Inflammatory macrophage treated with lipopolysaccharide for 1 hour (primary cell): ENCODE measurements at regions not wholly inside any gene's neighbourhood (a gene's known extent, or its start where the extent isn't known, plus 50 kb on each side); places are given as distances from the start of the nearest gene placed in this dataset.
"Not testable (repeated sequence)": the region's sequence is repeated elsewhere in the genome, so short reads cannot be mapped to it uniquely, and the experiment has no call there.

Experiments
- DNase-seq, 2 donors: peaks; one replicate each; pipeline ENCODE4 v3.0.0-alpha.2; 2020 to 2022

GRCh38 chr16:59941594-59941993, 1207.5 kb upstream of the GOT2 start:
- no peak for DNase-seq

- no peak for DNase-seq
Observed at GRCh38 chr16:59920054-59920453, 1185.9 kb upstream of the GOT2 start.

- DNase-seq = no peak
Observed at GRCh38 chr16:59913666-59914065, 1179.5 kb upstream of the GOT2 start.

GRCh38 chr16:59909262-59909661, 1175.1 kb upstream of the GOT2 start:
- DNase-seq = no peak

- DNase-seq = no peak
Observed at GRCh38 chr16:59907611-59908010, 1173.5 kb upstream of the GOT2 start.

- no peak for DNase-seq
Observed at GRCh38 chr16:59905606-59906005, 1171.5 kb upstream of the GOT2 start.

- DNase-seq = no peak
Observed at GRCh38 chr16:59905131-59905530, 1171.0 kb upstream of the GOT2 start.

GRCh38 chr16:59899940-59900339, 1165.8 kb upstream of the GOT2 start:
- peak in 1 of 2 donors; percentile 12 for DNase-seq

GRCh38 chr16:59892376-59892775, 1158.3 kb upstream of the GOT2 start:
- no peak for DNase-seq

- DNase-seq = no peak
Observed at GRCh38 chr16:59887856-59888255, 1153.7 kb upstream of the GOT2 start.

- DNase-seq = peak; percentile 6 to 10
Observed at GRCh38 chr16:59886021-59886420, 1151.9 kb upstream of the GOT2 start.

GRCh38 chr16:59881376-59881775, 1147.3 kb upstream of the GOT2 start:
- DNase-seq = peak; percentile 7 to 10

GRCh38 chr16:59880611-59881010, 1146.5 kb upstream of the GOT2 start:
- DNase-seq = no peak

- DNase-seq = no peak
Observed at GRCh38 chr16:59878999-59879398, 1144.9 kb upstream of the GOT2 start.

- DNase-seq = no peak
Observed at GRCh38 chr16:59878479-59878878, 1144.4 kb upstream of the GOT2 start.

- no peak for DNase-seq
Observed at GRCh38 chr16:59864981-59865666, 1131.0 kb upstream of the GOT2 start.

GRCh38 chr16:59859676-59860402, 1125.7 kb upstream of the GOT2 start:
- DNase-seq = peak in 1 of 2 donors; percentile 4

- no peak for DNase-seq
Observed at GRCh38 chr16:59854846-59855439, 1120.8 kb upstream of the GOT2 start.

- no peak for DNase-seq
Observed at GRCh38 chr16:59849716-59850115, 1115.6 kb upstream of the GOT2 start.

GRCh38 chr16:59848296-59848695, 1114.2 kb upstream of the GOT2 start:
- DNase-seq = no peak

GRCh38 chr16:59840169-59840568, 1106.1 kb upstream of the GOT2 start:
- no peak for DNase-seq

GRCh38 chr16:59826767-59827166, 1092.7 kb upstream of the GOT2 start:
- DNase-seq = no peak

GRCh38 chr16:59809488-59809887, 1075.4 kb upstream of the GOT2 start:
- not testable (repeated sequence) for DNase-seq

- DNase-seq = no peak
Observed at GRCh38 chr16:59783191-59783590, 1049.1 kb upstream of the GOT2 start.
